ENCODE measurements at regions not wholly inside any gene's neighbourhood (a gene's known extent, or its start where the extent isn't known, plus 50 kb on each side); places are given as distances from the start of the nearest gene placed in this dataset.

DNA sequence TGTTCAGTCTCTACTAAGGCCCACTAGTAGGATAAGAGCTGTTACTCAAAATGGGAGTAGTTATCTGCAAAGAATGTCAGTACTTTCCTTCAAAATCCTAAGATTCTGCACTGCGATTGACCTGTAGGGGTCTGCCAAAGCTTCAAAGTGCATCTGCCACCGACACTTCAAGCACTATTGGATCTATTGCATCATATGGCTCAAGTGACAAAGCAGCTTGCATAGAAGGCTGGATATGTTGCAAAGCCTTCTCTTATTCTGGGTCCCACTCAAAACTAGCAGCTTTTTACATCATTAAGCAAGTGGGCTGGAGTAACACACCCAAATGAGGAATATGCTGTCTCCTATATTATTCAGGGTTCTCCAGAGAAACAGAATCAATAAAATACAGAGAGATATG is 115.4 kb upstream of the EMCN start:
- H3K9ac ChIP-seq (ENCODE audit: low read length) = no peak overlapping the region
- H3K27ac ChIP-seq (ENCODE audit: low read length) = no peak overlapping the region
- DNase-seq = no peak
- H3F3A ChIP-seq (ENCODE audit: low read length, unreplicated experiment) = no peaks in the 10 kb centered on the region
- H3K9me3 ChIP-seq (ENCODE audit: low read length) = no peaks in the 10 kb centered on the region
- no peak overlapping the region for H3K4me3 ChIP-seq (ENCODE audit: low read length)
- H3K79me2 ChIP-seq (ENCODE audit: low read length) = no peaks in the 10 kb centered on the region
- H2AFZ ChIP-seq (ENCODE audit: low read length) = no peak overlapping the region
- H3K36me3 ChIP-seq (ENCODE audit: low read depth, low read length) = no peaks in the 10 kb centered on the region
- no peaks in the 10 kb centered on the region for H3K27me3 ChIP-seq (ENCODE audit: low read length)
- no peak for ATAC-seq
- intact Hi-C loops (cut with micrococcal nuclease) = no loop called here
- ChIA-PET CTCF (no interaction called here), POLR2A (ENCODE audit: unreplicated experiment) (no interaction called here)
- H3K4me2 ChIP-seq (ENCODE audit: low read length) = no peak overlapping the region
- TF ChIP-seq, protein P1, sequence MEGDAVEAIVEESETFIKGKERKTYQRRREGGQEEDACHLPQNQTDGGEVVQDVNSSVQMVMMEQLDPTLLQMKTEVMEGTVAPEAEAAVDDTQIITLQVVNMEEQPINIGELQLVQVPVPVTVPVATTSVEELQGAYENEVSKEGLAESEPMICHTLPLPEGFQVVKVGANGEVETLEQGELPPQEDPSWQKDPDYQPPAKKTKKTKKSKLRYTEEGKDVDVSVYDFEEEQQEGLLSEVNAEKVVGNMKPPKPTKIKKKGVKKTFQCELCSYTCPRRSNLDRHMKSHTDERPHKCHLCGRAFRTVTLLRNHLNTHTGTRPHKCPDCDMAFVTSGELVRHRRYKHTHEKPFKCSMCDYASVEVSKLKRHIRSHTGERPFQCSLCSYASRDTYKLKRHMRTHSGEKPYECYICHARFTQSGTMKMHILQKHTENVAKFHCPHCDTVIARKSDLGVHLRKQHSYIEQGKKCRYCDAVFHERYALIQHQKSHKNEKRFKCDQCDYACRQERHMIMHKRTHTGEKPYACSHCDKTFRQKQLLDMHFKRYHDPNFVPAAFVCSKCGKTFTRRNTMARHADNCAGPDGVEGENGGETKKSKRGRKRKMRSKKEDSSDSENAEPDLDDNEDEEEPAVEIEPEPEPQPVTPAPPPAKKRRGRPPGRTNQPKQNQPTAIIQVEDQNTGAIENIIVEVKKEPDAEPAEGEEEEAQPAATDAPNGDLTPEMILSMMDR (conservative IDR thresholded peaks at IDR 0.05; ENCODE audit: low read depth, low read length) = no peak
- TF ChIP-seq EZH2phosphoT487 (IDR thresholded peaks at IDR 0.05; ENCODE audit: borderline replicate concordance, low read length) (no peak), EZH2 (IDR thresholded peaks at IDR 0.05; ENCODE audit: low read length, unreplicated experiment) (no peak)
- H3K9me2 ChIP-seq (replicated peaks; ENCODE audit: low read length) = no peaks in the 10 kb centered on the region
- H3K4me1 ChIP-seq (ENCODE audit: insufficient read depth, low read length) = no peaks in the 10 kb centered on the region
- no TSS peak for BruUV-seq (replicated peaks)
- H4K20me1 ChIP-seq (ENCODE audit: low read length) = no peaks in the 10 kb centered on the region

DNA sequence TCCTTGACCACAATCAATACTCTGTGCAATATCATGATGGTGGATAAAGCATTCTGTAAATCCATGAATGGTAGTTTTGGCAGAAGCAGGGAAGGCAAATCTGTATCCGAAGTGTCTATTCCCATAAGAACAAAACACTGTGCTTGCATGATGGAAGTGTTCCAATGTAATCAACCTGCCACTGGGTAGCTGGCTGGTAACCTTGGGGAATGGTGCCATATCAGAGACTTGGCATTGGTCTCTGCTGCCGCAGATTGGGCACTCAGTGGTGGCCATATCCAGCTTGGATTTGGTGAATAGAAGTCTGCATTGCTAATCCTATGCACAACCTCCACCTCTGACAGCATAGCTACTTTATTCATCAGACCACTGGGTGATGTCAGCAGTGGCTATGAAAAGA is 114.3 kb upstream of the EMCN start:
- Histone ChIP-seq H3K27ac (ENCODE audit: low read length) (no peak overlapping the region), H3F3A (ENCODE audit: low read length, unreplicated experiment) (no peaks in the 10 kb centered on the region), H3K9ac (ENCODE audit: low read length) (no peak overlapping the region), H3K4me3 (ENCODE audit: low read length) (no peak overlapping the region), H3K27me3 (ENCODE audit: low read length) (no peaks in the 10 kb centered on the region), H3K36me3 (ENCODE audit: low read depth, low read length) (no peaks in the 10 kb centered on the region), H3K9me3 (ENCODE audit: low read length) (no peaks in the 10 kb centered on the region), H3K4me2 (ENCODE audit: low read length) (no peak overlapping the region), H3K9me2 (replicated peaks; ENCODE audit: low read length) (no peaks in the 10 kb centered on the region), H2AFZ (ENCODE audit: low read length) (no peak overlapping the region), H4K20me1 (ENCODE audit: low read length) (no peaks in the 10 kb centered on the region), H3K79me2 (ENCODE audit: low read length) (no peaks in the 10 kb centered on the region), H3K4me1 (ENCODE audit: insufficient read depth, low read length) (no peaks in the 10 kb centered on the region)
- BruUV-seq (replicated peaks) = no TSS peak
- POLR2A ChIA-PET (ENCODE audit: unreplicated experiment) = no interaction called here
- DNase-seq (no peak), ATAC-seq (no peak)
- CTCF ChIA-PET = no interaction called here
- TF ChIP-seq EZH2 (IDR thresholded peaks at IDR 0.05; ENCODE audit: low read length, unreplicated experiment) (no peak), EZH2phosphoT487 (IDR thresholded peaks at IDR 0.05; ENCODE audit: borderline replicate concordance, low read length) (no peak)
- TF ChIP-seq, protein P1 (conservative IDR thresholded peaks at IDR 0.05; ENCODE audit: low read depth, low read length) = no peak
- intact Hi-C loops (cut with micrococcal nuclease) = no loop called here

DNA sequence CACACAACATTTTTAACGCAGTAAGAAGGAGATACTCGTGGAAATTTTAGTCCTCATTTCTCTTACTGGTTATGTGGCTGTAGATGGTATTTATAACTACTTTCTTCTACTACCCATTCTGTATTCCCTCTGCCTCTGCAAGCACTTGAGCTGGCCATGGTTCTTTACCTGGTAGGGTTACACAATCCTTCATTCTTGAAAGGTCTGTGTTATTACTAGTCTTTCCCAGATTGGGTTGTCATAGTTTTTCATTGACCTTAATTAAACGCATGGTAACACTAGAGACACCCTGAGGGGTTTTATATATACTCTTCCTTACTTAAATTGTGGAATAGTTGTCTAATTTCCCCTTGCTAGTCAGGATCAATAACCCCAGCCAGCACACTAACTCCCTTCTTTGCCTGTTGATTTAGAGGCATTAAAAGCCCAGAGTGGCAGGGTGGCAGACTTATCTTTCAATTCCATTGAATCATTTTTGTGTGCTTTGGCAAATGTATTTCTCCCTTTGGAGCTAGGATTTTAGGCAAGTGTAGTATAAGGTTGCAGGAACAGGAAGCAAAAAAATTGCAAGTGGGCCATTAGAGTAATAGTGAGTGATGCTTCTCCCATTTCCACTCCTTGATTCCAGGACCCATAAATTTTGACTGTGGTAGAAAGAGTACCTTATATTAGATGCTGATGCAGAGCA is 113.6 kb upstream of the EMCN start:
- Histone ChIP-seq H3K4me3 (ENCODE audit: low read length) (no peak overlapping the region), H3K9me2 (replicated peaks; ENCODE audit: low read length) (no peaks in the 10 kb centered on the region), H3K9me3 (ENCODE audit: low read length) (no peaks in the 10 kb centered on the region), H4K20me1 (ENCODE audit: low read length) (no peaks in the 10 kb centered on the region), H3K79me2 (ENCODE audit: low read length) (no peaks in the 10 kb centered on the region), H3K9ac (ENCODE audit: low read length) (no peak overlapping the region), H3K36me3 (ENCODE audit: low read depth, low read length) (no peaks in the 10 kb centered on the region), H3K27ac (ENCODE audit: low read length) (no peak overlapping the region), H2AFZ (ENCODE audit: low read length) (no peak overlapping the region), H3K27me3 (ENCODE audit: low read length) (no peaks in the 10 kb centered on the region), H3K4me1 (ENCODE audit: insufficient read depth, low read length) (no peaks in the 10 kb centered on the region), H3F3A (ENCODE audit: low read length, unreplicated experiment) (no peaks in the 10 kb centered on the region), H3K4me2 (ENCODE audit: low read length) (no peak overlapping the region)
- BruUV-seq (replicated peaks) = no TSS peak
- CTCF ChIA-PET = no interaction called here
- no peak for DNase-seq
- TF ChIP-seq EZH2phosphoT487 (IDR thresholded peaks at IDR 0.05; ENCODE audit: borderline replicate concordance, low read length) (no peak), EZH2 (IDR thresholded peaks at IDR 0.05; ENCODE audit: low read length, unreplicated experiment) (no peak)
- TF ChIP-seq, protein P1 (conservative IDR thresholded peaks at IDR 0.05; ENCODE audit: low read depth, low read length) = no peak
- ATAC-seq = no peak
- intact Hi-C loops (cut with micrococcal nuclease) = no loop called here
- POLR2A ChIA-PET (ENCODE audit: unreplicated experiment) = no interaction called here
